Left renal pelvis (tissue), 4 donors: ENCODE measurements at regions not wholly inside any gene's neighbourhood (a gene's known extent, or its start where the extent isn't known, plus 50 kb on each side); places are given as distances from the start of the nearest gene placed in this dataset.

Experiments used
- DNase-seq, 4 donors: peaks; one replicate each; pipeline ENCODE4 v3.0.0-alpha.2; 2013; ENCODE audit warnings: low read depth in 4 of 4, low spot score in 3 of 4

DNA sequence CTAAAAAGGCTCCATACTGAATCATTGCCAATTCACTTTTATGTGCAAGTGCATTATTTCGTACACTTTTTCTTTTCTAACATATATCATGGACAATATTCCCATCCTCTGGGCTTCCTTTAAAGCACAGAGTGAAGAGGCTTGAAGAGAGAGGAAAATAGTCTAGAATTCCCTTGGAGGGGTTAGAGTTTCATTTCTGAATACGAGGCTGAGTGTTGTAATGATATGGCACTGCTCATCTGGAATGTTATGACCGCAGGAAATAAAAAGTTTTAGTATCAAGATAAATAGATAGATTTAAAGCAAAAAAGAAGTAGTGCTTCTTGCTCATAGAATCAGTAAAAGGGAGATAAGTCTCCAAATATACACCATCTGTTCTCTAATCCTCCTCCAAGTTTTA, 412.3 kb upstream of the SLITRK1 start:
- DNase-seq: no peak

DNA sequence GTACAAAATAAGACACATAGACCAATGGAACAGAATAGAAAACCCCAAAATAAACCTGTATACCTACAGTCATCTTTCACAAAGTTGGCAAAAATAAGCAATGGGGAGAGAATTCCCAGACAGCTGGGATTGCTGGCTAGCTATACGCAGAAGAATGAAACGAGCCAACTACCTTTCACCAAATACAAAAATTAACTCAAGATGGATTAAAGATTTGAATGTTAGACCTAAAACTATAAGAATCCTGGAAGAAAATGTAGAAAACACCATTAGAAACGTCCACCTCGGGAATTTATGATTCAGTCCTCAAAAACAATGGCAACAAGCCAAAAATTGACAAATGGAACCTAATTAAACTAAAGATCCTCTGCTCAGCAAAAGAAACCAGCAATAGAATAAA, 408.1 kb upstream of the SLITRK1 start:
- no peak for DNase-seq

DNA sequence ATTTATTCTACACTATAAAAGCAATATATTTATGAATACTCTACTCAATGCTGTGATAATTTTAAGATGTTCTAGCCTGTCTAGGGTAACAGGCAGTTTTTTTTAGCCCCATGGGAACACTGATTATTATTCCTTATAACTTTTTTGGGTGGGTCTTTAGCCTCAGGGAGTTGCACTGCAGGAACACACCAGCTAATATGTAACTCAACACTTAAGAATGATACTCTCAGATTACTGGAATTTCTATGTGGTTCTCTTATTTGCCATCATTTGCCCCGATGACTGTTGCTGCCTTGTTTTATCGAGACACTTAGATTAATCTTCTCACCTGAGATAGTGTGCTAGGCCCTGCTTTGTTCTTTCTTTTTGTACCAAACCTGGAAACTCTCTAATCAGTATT, 396.9 kb upstream of the SLITRK1 start:
- DNase-seq: no peak

DNA sequence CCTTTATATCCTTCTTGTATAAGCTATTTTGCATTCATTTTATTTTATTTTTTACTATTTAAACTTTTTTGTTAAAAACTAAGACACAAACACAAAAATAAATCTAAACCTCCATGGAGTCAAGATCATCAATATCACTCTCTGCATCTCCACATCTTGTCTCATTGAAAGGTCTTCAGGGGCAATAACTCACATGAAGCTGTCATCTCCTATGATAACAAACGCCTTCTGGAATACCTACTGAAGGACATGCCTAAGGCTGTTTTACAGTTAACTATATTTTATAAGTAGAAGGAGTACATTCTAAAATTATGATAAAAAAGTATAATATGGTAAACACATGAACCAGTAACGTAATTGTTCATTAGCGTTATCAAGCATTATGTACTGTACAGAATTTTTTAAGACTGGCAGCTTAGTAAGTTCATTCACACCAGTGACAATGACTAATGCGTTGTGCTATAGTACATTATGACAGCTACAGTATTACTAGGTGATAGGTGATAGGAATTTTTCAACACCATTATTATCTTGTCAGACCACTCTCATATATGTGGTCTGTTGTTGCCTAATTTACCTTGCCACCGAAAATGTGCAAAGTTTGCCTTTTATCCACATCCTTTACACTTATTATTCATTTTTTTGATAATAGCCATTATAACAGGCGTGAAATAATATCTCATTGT, 390.7 kb upstream of the SLITRK1 start:
- DNase-seq: no peak

DNA sequence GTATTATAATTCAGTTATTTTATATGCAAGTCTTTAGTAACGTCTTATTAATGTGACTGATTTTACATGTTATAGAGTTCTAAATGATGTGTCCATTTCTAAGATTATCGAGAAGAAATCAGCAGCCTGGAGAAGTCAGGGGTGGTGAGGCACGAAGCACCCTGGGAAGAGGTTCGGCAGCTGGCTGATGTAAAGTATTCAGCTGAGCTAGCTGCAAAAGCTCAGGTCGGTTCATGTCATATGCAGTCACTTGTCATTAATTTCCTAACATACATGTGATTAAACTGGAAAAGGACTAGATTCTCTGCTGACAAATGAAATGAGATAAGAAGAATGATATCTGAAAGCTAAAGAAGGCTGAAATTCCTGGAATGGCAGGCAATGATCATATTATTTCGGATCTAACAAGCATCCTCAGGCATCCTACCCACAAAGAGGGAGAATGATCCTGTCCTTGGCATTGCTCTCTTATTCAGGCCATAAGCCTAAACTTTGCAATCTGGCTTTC, 383.0 kb upstream of the SLITRK1 start:
- no peak for DNase-seq

DNA sequence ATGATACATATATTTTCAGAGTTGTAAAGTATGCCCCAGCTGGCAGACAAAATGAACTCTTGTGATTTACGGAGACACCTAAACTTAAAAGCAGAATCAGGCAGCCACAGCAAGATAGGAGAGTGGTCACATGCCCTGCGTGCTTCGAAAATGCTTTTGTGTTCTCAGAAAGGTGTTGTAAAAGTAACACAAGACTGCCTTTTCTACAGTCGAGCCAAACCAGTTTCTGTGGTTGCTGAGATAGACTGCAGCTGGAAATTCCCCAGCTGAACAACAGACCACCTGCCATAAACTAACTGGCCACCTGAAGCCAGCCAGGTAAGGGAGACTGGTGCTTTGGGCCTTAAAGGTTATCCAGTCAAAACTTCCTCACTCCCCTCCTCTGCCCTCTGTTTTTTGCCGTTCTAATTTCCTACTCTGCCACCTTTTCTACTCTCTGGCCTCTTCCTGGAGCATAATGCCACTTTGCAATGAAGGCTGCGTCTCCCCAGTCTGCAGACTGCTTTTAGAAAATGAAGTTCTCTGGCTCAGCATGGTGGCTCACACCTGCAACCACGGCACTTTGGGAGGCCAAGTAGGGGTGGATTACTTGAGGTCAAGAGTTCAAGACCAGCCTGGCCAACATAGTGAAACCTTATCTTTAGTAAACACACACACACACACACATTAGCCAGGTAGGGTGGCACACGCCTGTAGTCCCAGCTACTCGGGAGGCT, 381.2 kb upstream of the SLITRK1 start:
- no peak for DNase-seq

DNA sequence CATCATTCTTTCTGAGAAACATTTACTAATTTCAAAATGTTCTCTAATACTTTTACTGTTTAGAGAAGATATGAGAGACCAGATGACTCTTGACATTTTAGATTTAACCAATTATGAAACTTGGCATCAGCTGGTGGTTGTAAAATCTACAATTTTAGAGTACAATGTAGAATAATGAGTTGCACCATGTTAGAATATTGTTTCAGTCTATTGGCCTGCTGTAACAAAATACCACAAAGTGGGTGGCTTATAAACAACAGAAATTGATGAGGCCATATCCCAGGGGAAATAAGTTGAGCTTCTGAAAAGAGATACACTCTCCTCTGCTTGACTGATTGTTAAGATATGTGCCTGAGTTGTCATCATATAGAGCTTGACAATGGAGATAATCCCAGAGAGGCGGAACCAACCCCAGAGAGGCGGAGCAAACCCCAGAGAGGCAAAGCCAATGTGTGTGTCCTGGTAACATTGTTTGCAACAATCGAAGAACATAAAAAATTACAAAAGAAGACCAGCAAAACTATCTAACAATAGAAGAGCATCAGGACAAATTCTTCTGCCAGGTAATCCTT, 373.0 kb upstream of the SLITRK1 start:
- no peak for DNase-seq

DNA sequence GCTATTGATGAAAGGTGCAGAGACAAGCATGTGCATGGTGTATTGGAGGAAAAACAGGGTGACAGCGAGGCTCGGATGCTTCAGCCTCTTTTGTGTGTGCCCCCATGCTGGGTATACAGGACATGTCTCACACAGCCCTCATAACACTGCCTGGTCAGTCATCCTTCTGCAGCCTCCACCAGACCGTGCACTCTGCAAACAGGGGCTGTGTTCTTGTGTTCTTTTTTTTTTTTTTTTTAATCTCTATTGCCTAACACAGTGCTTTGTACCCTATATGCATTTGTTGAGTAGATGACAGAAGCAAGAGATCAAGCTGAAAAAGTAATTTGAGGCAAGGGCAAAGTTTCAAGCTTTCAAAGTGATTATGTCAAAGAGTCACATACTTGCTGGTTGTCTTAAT, 367.2 kb upstream of the SLITRK1 start:
- no peak for DNase-seq

DNA sequence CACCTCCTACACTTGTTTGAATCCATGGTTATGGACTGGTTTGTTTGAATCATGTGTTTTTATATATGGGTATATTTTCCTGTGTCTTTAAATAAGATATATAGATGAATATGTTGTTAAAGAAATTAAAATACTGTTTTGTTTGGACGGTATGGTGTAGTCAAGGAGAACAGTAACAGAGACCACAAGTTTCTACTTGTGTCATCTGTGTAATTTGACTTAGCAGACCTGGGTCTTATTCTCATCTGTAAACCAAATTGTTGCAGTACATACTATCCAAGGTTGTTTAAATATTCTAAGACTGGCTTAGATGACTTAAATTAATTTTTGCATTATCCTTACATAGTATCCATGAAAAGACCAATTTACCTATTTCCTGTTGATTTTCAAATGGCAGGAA, 361.1 kb upstream of the SLITRK1 start:
- no peak for DNase-seq

DNA sequence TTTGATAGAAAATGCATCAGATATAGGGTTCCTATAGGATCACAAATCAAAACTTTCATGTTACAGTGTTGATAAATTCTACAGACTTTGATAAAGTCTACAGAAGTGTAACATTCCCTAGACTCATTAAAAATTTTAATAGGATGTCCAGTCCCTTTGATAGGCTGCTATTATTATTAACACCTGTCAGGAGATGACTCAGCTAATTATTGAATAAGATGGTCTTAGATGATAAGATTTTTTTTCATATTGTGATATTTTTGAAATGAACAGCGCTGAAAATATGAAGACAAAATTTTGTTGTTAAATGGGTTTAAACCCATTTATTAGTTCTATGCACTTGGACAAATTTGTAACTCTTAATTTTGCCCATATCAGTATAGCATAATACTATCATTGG, 356.8 kb upstream of the SLITRK1 start:
- DNase-seq: no peak

DNA sequence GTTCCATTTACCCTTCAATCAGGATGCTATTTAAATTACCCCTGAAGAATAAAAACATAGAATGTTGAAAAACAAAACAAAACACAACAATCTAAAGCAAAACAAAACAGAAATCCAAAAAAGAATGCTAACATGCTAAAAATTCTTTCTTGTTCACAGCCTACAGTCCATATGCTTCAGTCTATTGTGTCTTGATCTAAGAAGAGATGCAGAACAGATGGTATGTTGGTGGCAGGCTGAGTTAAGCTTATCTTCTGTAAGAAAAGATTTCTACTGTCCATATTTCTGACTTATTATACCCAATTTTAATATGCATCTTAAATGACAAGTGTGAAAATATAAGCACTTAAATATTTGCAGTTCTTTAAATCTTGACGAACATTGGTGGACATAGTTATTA, 356.1 kb upstream of the SLITRK1 start:
- no peak for DNase-seq

DNA sequence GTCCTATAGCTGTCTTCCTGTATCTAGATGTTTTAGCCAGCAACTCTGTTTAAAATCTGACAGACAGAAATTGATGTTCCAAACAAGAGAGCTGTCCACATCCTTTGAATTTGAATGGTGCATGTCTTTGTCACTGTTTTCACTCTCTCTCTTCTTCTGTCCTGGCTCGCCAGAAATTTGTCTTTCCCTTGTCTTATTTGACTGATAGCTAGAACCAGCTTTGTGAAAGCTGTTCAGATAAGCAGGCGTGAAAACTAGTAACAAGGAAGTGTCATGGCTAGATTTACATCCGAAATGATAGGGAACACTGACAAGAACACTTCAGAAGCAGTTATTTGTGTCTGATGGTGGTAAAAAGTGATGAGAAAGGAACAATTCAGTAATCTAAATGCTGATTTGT, 354.9 kb upstream of the SLITRK1 start:
- no peak for DNase-seq

DNA sequence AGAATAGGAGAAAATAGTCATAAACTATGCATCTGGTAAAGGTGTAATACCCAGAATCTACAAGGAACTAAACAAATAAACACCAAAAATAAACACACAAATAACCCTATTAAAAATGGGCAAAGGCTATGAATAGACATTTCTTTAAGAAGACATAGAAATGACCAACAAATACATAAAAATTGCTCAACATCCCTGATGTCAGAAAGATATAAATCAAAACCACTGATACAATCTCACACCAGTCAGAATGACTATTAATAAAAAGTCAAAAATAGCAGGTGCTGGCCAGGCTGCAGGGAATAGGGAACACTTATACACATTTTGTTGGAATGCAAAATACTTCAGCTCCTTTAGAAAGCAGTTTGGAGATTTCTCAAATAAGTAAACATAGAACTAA, 352.1 kb upstream of the SLITRK1 start:
- DNase-seq: no peak

DNA sequence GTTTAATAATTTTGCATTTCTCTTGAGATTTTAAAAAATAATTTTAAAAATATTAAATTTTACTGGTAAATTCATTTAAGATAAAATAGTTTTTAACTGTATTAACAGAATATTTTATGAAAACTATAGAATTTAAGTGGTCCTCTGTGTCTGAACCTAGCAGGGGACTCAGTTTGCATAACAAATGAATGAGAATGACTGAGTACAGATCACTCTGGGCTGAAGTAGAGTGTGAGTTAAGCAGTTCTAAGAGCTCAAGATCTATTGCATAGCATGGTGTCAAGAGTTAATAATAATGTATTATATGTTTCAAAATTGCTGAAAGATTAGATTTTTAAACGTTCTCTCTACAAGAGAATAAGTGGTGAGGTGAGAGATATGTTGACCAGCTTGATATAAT, 348.3 kb upstream of the SLITRK1 start:
- DNase-seq: no peak

DNA sequence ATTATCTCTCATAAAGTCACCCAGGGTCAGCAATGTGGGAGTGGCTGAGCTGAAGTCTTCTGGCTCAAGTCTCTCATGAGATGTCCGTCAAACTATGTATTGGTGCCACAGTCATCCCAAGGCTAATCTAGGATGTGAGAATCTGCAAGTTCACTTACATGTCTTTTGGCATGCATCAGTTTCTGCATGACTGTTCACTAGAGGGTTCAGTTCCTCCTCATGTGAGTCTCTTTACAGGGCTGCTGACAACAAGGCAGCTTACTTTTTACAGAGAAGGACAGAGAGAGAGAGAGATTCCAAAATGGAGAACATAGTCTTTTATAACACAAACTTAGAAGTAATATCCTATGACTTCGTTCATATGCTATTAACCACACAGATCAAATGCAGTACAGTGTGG, 328.8 kb upstream of the SLITRK1 start:
- no peak for DNase-seq

DNA sequence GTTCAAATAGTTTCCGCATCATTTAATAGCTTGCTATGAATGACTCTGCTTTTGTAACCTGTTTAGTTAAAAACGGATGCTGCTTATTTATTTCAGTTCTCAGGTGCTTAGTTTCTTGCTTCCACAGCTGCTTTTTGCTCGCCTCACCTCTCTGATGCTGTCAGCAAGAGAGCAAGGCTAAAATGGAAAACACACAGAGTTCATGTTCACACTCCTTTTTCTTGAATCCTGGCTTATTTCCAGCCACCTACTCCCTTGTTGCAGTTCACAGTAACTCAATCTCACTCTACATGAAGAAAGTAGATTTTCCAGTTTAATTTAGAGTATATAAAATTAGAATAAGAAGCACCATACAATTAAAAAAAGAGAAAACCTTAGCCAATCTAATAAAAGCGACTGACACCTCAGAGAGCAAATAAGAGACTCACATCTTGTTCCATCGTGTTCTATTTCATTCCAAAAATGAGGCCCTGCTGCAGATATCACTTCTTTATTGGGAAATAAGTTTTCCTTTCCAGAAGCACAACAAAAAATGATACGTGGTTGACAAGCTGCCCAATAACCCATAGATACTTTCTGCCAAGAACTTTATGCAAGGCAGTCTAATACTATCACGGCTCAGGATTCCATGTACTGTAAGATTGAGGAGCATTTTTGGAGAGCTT, 326.1 kb upstream of the SLITRK1 start:
- DNase-seq: no peak

DNA sequence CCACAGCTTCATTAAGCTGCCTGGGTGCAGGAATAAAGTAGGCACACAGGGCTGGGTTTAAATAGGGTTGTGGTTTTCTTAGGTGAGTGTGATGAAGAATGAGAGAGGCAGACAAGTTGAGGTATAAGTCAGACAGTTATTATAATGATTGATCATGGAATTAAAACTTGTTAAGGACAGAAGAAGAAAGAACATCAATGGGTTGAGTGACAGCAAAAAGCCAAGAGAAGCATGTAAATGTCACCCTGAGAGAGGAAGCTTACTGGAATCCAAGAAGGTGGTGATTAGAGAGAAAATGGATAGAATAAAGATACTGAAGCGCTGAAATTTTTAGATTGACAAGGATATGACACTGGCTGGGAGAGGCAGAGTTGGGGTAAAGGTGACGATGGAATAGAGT, 325.2 kb upstream of the SLITRK1 start:
- no peak for DNase-seq

DNA sequence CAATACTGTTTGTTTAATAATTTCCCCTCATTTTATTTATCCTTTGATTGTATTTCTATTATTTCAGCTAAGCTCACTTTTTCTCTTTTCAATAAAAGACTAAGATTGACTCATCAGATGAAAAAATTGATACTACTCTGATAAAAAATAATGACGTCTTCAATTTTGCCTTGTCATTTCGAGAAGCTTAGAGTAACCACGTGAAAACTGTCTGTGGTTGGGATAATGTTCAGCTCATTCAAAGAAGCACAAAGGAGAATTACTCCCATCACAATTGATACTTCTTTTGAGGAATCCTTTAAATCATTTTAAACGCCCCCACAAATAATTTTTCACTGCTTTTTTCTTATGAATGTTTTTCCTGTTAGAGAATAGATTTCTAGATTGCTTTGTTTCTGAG, 318.7 kb upstream of the SLITRK1 start:
- no peak for DNase-seq

DNA sequence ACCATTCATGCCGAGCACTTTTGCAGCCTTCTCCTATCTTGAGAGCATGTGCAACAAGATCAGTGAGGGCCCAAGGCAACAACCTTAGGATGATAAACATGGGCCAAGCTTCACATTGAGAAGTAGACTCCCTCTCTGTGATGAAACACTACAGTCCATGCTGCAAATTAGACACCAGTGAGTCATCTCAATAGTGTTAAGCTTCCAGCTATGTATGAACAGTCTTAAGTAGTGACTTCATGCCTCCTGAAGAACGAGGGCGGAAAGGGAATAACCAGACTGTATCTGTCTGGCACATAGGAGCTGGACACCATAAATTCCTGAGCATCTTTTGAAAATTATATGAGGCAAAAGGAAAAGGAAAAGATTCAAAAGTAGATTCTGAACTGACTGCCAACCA, 309.9 kb upstream of the SLITRK1 start:
- no peak for DNase-seq

DNA sequence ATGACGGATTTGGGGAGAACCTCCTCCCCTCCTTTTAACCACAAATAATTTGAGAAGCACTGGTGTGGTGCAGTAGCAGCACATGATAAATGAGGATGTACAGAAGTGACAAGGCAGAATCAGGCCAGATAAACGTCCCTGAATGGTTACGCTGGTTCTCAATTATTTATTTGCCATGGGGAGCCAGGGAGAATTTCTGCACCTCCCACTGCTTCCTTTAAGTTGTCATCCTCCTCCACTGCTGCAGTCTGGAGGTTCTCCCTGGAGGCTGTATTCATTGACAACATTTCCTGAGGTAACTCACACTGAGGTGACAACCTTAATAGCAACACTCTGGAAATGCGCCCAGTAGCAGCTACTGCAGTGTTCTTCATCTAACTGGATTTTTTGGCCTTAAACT, 308.9 kb upstream of the SLITRK1 start:
- DNase-seq: no peak

DNA sequence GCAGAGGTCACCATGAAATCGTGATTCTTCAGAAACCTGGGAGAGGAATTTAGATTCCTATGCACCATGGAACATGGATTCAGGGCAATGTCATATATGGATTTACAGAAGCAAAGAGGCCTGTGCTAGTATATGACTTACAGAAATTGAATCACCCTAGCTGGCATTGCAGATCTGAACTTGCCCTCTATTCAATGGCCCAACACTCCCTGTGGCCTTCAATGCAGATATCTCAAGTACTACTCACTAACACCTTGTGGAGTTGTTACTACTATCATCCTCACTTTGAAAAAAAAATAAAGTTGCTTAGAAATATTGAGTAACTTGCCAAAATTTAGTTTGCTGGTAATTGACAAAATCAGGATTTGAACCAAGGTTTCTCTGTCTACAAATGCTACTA, 305.4 kb upstream of the SLITRK1 start:
- no peak for DNase-seq
